Ovary (tissue), 7 donors: ENCODE measurements at regions not wholly inside any gene's neighbourhood (a gene's known extent, or its start where the extent isn't known, plus 50 kb on each side); places are given as distances from the start of the nearest gene placed in this dataset.

Source experiments
- DNase-seq, 5 donors: peaks; one replicate each; pipeline ENCODE4 v3.0.0-alpha.2; 2019 to 2020
- H3K27ac ChIP-seq, 2 donors: fragments of 200-600 bp; one replicate each; pipeline versions ENCODE4 v1.5.1 to v1.8.0; 2019 to 2022
- H3K27me3 ChIP-seq: fragments of 200-600 bp; one replicate; pipeline ENCODE4 v1.8.0; 2022
- H3K36me3 ChIP-seq: fragments of 200-600 bp; sonication (generic); one replicate; pipeline ENCODE4 v1.5.1; 2019
- H3K4me1 ChIP-seq: one replicate; pipeline ENCODE4 v1.8.1; 2013; ENCODE audit warnings: mild to moderate bottlenecking, moderate library complexity; ENCODE audit not compliant: insufficient read depth
- H3K4me3 ChIP-seq: fragments of 200-600 bp; sonication (generic); one replicate; pipeline ENCODE4 v1.5.1; 2017
- H3K9me3 ChIP-seq, 2 donors: fragments of 200-600 bp in 1 of 2; sonication (generic) in 1 of 2; one replicate each; pipeline versions ENCODE4 v1.5.1 to v1.8.1; 2013 to 2019; ENCODE audit warnings: mild to moderate bottlenecking in 1 of 2, moderate library complexity in 1 of 2
- CTCF ChIP-seq, 3 donors: fragments of 450-650 bp in 2 of 3; fragments of 200-600 bp in 1 of 3; IDR thresholded peaks; one replicate each; pipeline versions ENCODE4 v1.5.1 to v1.8.0; 2016 to 2022; ENCODE audit warnings: antibody characterized with exemption in 3 of 3, mild to moderate bottlenecking in 1 of 3
- EP300 ChIP-seq: sonication (generic); formaldehyde crosslinking; IDR thresholded peaks from one replicate; pipeline ENCODE4 v1.6.1; 2017; ENCODE audit warnings: antibody characterized with exemption
- POLR2A ChIP-seq: fragments of 450-650 bp; IDR thresholded peaks from one replicate; pipeline ENCODE4 v1.6.1; 2017; ENCODE audit warnings: antibody characterized with exemption, mild to moderate bottlenecking, moderate library complexity
- WGBS, 3 donors: extraction: QIAGEN DNeasy Blood & Tissue Kit in 1 of 3; methylation state at CpG; one replicate each; pipeline versions ENCODE4 v1.1.5 to v1.1.7; 2013 to 2017; 5-methylcytosine and 5-hydroxymethylcytosine counted together
- intact Hi-C, 4 donors: fragments of 100-400 bp; cut with DNase I; formaldehyde crosslinking; loops; one replicate each; pipeline versions ENCODE4 v1.11.0 to v1.15.1; 2022 to 2023
- donor health status: DM: no; HTN: no; CAD: no; lungs with moderate emphysema.
- donor health status: DM: no; HTN: no; CAD: no.
- donor health status: Bipolar disorder and iron deficiency.
- donor health status: DM: no; HTN: no; CAD: no.
- donor health status: DM: yes; HTN: yes; CAD: no.

DNA sequence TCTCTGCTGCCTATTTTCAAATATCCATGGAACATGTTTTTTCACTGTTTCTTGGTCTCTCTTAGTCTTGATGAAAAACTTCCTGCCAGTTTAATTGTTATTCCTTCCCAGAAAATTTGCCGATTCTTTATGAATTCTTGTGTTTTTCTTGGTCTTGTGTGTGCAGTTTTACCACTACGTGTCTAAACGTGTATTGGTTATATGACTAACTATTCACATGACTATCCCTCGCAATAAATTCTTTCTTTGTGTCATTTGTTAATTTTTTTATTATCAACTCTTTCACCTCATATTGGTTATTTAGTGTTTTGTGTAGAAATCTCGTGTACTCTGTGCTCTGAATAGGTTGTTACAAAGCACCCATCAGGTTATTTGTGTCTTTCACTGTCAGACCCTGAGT is 315.4 kb downstream of the HAO1 start:
- no peak overlapping the region for H3K27ac ChIP-seq
- no peaks in the 10 kb centered on the region for H3K4me1 ChIP-seq
- TF ChIP-seq POLR2A = no peak
- TF ChIP-seq EP300 = no peak
- no peak for TF ChIP-seq CTCF (IDR thresholded peaks at IDR 0.05)
- no peaks in the 10 kb centered on the region for H3K9me3 ChIP-seq
- no peaks in the 10 kb centered on the region for H3K27me3 ChIP-seq
- WGBS, 3 donors = 78 to 89% (median 81%) methylated on average over 5 of the region's 5 CpGs
- H3K36me3 ChIP-seq = no peaks in the 10 kb centered on the region
- intact Hi-C loops = no loop called here
- no peak overlapping the region for H3K4me3 ChIP-seq
- DNase-seq = no peak

DNA sequence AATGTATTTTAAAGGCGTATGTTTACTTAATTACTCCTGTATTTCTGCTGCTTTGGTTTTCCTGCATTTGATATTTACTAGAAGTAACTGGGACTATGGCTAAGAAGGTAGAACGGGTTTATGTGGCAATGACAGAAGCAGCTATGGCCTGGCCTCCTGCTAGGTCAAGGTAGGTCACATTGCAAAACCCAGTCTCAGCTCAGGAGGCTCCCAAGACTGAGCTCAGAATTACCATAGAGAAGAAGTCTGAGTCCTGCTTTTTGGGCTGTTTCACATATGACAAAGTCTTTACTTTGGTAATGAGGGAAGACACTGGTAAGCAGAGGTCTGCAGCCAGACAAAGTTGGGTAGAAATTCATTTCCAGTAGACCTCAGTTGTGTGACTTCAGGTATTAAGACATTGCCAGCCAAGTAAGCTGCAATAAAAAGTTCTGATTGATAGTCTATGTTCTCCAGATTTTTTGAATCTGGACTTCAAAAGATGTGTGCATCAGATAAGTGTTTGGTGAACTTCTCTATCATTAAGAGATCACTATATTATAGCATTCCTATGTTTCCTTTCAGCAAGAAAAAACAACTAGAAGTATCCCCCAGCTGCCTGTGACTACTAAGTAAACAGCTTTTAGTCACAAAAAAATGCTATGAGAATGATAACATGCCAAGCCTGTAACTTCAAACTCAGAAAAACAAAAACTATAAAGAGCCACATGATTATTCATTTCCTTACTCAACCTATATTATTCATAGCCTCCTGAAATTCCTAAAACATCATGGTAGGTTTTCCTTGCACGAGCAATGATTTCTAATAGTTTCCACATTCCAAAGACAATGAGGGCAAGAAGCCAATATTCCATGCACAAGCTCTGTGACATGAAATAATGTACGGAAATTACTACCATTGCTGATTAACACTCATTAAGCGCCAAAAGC is 312.3 kb downstream of the HAO1 start:
- 38 to 47% (median 40%) methylated on average over 5 of the region's 5 CpGs for WGBS, 3 donors
- H3K27me3 ChIP-seq = no peaks in the 10 kb centered on the region
- no peaks in the 10 kb centered on the region for H3K9me3 ChIP-seq
- H3K4me3 ChIP-seq = no peak overlapping the region
- DNase-seq = no peak
- no peaks in the 10 kb centered on the region for H3K4me1 ChIP-seq
- intact Hi-C loops = no loop called here
- H3K36me3 ChIP-seq = no peaks in the 10 kb centered on the region
- H3K27ac ChIP-seq = no peak overlapping the region
- TF ChIP-seq EP300 = no peak
- no peak for TF ChIP-seq POLR2A

DNA sequence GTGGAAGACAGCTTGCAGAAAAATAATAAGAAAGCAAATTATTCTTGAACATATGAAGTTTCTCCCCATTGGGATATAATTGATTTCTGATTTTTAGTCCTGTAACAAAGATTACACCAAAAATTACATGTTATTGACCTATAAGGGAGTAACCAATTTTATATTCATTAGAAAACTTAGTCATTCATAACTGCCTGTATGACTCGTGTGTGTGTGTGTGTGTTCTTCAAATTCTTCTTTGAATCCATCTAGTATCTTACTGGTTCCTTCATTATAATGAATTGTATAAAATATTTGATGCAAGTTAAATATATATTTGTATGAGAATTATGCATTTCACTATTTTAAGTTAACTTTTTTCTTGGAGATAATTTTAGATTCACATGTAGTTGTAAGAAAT is 310.4 kb downstream of the HAO1 start:
- Histone ChIP-seq H3K4me3 (no peak overlapping the region), H3K27me3 (no peaks in the 10 kb centered on the region), H3K27ac (no peak overlapping the region), H3K4me1 (no peaks in the 10 kb centered on the region), H3K9me3 (no peaks in the 10 kb centered on the region), H3K36me3 (no peaks in the 10 kb centered on the region)
- intact Hi-C loops = no loop called here
- no peak for TF ChIP-seq CTCF (IDR thresholded peaks at IDR 0.05)
- TF ChIP-seq POLR2A = no peak
- TF ChIP-seq EP300 = no peak
- no peak for DNase-seq
- WGBS, 3 donors = 42 to 62% (median 47%) methylated on average over 1 of the region's 1 CpG

DNA sequence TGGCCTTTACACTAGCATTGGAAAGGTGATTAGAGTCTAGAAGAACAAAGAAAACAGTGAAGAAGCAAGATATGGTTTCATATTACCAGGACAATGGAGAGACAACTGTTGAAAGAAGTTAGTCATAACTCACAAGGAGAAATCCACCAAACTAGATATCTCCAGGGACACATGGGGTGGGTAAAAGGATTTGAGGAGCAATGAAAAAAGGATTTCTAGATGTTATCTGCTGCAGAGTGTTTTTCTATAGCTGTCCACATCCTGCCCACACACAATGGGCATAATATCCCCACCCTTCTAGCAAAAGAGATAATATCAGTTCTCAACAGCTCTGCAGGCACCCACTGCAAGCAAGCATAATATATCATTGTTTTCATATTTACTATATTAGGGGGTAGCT is 303.1 kb downstream of the HAO1 start:
- H3K36me3 ChIP-seq = no peaks in the 10 kb centered on the region
- no peaks in the 10 kb centered on the region for H3K9me3 ChIP-seq
- H3K4me1 ChIP-seq = no peaks in the 10 kb centered on the region
- intact Hi-C loops = no loop called here
- H3K27me3 ChIP-seq = no peaks in the 10 kb centered on the region
- DNase-seq = no peak
- H3K27ac ChIP-seq = no peak overlapping the region
- no peak overlapping the region for H3K4me3 ChIP-seq
- TF ChIP-seq EP300 (no peak), POLR2A (no peak), CTCF (IDR thresholded peaks at IDR 0.05) (no peak)

DNA sequence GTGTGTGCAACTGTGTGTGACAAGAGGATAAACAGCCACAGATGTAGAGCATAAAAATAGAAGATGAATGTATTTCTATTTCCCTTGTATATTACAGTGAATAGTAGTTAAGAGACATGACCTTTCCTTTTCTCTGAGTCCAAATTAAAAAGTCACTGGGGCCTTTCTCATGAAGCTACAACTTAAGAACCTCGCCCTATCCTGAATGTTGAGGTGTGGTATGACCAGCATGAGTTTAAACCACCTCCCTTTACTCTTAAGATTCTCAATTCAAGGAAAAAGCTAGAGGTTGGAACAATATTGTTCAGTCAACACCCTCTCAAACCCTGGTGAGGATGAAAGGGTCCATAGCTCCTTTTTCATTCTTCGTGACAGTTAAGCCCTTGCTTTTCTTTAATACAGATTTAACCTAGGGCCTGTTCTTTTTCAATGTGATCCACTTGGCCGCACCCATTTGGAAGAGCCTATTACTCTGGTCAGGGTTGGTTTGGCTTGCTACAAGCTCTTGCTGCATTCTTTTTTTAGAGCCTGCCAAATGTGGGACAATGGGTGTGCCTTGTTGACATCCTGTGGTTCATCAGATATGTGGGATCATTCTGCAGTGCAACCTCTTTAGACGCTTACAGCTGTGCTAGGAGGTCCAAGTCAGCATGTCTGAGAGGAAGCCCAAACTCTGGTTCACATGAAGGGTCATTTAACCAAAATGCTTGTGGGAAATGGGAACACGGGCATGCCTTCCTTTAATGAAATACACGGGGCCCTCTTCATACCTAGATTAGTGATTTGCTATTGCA is 290.0 kb downstream of the HAO1 start:
- no peak overlapping the region for H3K27ac ChIP-seq
- H3K9me3 ChIP-seq = no peaks in the 10 kb centered on the region
- WGBS, 3 donors = 71 to 78% (median 74%) methylated on average over 6 of the region's 6 CpGs
- intact Hi-C loops = no loop called here
- no peaks in the 10 kb centered on the region for H3K4me1 ChIP-seq
- H3K27me3 ChIP-seq = no peaks in the 10 kb centered on the region
- H3K4me3 ChIP-seq = no peak overlapping the region
- DNase-seq = no peak
- TF ChIP-seq EP300 = no peak
- no peaks in the 10 kb centered on the region for H3K36me3 ChIP-seq
